Prostate gland (tissue), 2 donors: ENCODE measurements at regions not wholly inside any gene's neighbourhood (a gene's known extent, or its start where the extent isn't known, plus 50 kb on each side); places are given as distances from the start of the nearest gene placed in this dataset.

Experiments used
- POLR2A ChIP-seq: fragments of 450-650 bp; IDR thresholded peaks from one replicate; pipeline ENCODE4 v1.6.1; 2016; ENCODE audit warnings: antibody characterized with exemption, mild to moderate bottlenecking
- POLR2AphosphoS5 ChIP-seq: sonication (generic); formaldehyde crosslinking; IDR thresholded peaks from one replicate; pipeline ENCODE4 v1.6.1; 2017; ENCODE audit warnings: antibody characterized with exemption
- TF ChIP-seq, protein P1 (sequence below), 4 experiments: fragments of 200-600 bp in 2 of 4; fragments of 450-650 bp in 2 of 4; sonication (generic) in 2 of 4; IDR thresholded peaks; 1 replicate in 3 of 4; 2 replicates in 1 of 4; pipeline ENCODE4 v1.5.1; 2016 to 2019; ENCODE audit warnings: antibody characterized with exemption in 4 of 4, mild to moderate bottlenecking in 2 of 4, moderate library complexity in 2 of 4

DNA sequence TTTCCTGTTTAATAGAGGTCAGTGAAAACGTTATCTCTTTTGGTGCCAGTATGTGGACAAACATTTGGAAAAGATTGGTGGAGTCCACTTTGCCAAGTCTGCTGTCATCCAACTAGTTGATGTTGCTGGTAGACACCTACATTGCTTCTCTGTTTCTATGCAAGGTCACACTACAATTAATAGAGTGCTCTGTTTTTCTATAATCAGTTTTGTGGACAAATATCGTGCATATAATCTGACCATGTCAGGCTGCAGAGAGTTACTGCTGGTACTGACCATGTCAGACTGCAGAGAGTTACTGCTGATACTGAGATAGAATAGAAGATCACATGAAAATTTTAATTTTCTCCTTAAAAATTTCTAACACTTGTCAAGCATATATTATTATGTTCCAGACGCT lies 603.3 kb downstream of the TSN start:
- TF ChIP-seq, protein P1, sequence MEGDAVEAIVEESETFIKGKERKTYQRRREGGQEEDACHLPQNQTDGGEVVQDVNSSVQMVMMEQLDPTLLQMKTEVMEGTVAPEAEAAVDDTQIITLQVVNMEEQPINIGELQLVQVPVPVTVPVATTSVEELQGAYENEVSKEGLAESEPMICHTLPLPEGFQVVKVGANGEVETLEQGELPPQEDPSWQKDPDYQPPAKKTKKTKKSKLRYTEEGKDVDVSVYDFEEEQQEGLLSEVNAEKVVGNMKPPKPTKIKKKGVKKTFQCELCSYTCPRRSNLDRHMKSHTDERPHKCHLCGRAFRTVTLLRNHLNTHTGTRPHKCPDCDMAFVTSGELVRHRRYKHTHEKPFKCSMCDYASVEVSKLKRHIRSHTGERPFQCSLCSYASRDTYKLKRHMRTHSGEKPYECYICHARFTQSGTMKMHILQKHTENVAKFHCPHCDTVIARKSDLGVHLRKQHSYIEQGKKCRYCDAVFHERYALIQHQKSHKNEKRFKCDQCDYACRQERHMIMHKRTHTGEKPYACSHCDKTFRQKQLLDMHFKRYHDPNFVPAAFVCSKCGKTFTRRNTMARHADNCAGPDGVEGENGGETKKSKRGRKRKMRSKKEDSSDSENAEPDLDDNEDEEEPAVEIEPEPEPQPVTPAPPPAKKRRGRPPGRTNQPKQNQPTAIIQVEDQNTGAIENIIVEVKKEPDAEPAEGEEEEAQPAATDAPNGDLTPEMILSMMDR (IDR thresholded peaks at IDR 0.05), result no peak
- TF ChIP-seq POLR2AphosphoS5, result no peak
- TF ChIP-seq POLR2A, result no peak
